Stimulated activated CD8-positive, alpha-beta memory T cell treated with anti-CD3 and anti-CD28 coated beads, Interleukin-7, amount 100 ng/mL, for 1 hour (primary cell): ENCODE measurements at regions not wholly inside any gene's neighbourhood (a gene's known extent, or its start where the extent isn't known, plus 50 kb on each side); places are given as distances from the start of the nearest gene placed in this dataset.

Source experiments
- DNase-seq, 2 donors: peaks; one replicate each; pipeline ENCODE4 v3.0.0-alpha.2; 2020; ENCODE audit warnings: low read depth in 2 of 2

DNA sequence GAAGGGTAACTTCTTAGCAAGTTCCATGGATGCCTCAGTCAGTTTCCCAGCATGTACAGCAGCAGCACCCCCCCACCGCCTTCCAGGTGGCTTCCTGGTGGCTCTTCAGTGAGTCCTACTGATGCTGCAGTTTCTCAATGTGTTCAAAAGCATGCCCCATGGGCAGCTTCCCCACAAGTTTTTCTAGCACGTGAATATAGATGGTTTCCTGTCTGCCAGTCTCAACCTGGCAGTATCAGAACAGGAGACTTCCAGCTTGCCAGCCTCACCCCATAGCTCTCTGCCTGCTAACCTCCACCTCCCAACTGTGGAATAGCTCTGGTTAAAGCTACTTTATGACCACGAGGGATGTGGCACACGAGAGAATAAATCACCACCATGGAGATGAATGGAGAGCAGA is 188.3 kb upstream of the SLCO3A1 start:
- DNase-seq: no peak

GRCh38 chr15:91668370-91668769 is 185.1 kb upstream of the SLCO3A1 start:
- DNase-seq: no peak

DNA sequence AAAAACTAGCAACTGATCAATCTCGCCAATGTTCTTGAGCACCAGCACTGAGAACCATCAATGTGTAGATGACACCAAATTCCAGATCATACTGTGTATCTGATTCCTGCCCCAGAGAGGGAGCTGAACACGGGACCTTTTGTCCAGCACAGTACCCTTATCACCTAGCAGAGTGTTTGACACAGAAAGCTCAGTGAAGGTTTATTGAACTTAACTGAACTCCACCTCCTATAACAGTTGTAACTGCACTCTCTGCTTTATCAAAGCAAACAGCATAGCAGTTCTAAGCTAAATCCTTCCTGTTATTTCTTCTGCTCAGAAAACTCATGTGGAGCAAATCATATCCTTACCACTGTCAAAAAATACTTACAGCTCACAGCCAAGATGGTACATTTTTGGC is 183.4 kb upstream of the SLCO3A1 start:
- no peak for DNase-seq

DNA sequence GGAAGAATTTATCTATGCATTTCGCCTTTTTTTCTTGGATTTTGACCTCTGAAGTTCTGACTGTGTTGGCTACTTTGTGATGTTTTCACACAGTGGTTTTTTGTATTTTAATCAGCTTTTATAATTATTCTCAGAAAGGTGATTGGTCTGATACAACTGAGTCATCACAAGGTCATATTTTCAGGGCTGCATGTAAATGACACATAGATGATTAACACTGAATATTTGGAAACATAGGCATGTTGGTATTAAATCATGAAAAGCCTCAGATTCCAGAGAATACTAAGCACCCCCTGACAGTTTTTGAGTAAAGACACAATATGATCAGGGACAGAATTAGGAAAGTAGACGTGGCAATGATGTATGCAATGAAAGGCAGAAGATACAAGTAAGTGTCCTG is 175.5 kb upstream of the SLCO3A1 start:
- DNase-seq: no peak

DNA sequence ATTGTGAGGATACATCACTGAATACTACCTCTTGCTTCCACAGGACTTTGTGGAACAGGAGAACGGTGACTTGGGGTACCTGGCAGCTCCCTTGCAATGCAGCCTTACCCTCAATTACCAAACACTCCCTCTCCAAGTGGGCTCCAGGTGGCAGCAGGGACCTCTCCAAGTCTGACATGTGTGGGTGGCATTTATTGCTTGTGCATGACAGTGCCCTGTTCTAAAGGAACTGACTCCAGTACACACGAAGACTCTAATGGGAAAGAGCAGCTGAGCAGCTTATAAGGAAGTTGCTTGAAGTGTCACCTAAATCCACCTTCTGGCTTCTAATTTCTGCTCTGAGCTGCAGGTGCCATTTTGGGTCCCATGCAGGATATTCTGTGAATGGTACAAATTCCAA is 174.1 kb upstream of the SLCO3A1 start:
- DNase-seq: no peak

DNA sequence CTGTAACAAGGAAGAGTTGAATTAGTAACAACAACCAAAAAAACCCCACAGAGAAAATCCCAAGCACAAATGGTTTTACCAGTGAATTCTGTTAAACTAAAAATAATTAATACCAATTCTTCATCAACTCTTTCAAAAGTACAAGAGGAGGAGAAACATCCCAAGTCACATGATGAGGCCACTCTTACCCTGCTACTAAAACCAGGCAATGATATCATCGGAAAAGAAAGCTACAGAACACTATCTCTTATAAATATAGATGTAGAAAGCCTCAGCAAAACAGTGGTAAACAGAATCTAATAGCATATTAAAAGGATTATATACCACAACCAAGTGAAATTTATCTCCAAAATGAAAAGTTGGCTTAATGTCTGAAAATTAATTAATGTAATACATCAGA is 168.1 kb upstream of the SLCO3A1 start:
- no peak for DNase-seq

DNA sequence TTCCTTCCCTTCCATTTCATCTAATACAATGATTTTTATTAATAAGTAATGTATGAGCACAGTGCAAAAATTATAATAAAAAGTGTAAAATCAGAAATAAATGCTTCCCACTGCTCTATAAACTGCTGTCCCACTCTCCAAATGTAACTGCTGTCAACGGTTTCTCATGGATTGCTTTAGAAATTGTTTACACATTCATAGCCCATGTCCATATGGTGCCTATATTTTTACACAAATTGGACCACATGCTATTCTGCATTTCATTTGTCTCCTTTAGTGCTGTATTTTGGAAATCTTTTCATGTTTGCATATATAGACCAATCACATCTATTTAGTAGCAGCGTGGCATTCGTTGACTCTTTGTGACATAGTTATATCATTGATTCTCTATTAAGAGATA is 164.7 kb upstream of the SLCO3A1 start:
- DNase-seq: no peak

DNA sequence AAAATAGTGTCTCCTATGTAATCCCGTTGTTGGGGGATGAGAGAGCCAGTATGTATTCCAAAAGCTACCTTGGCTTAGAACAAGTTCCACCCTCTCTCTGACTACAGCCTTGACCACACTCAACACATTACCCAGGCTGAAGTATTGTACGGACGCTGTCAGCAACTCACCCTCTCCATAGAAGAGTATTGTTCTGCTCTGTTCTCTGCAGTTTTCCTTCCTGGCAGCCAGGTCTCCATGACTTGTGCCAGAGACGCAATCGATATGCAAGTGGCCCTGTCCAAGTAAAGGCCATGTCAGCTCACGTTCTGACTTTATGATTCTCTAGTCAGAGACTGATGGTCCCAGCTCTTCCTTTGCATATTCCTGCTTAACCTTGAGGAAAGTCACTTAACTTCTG is 164.1 kb upstream of the SLCO3A1 start:
- no peak for DNase-seq

- no peak for DNase-seq
Observed at GRCh38 chr15:91692596-91692995, 160.9 kb upstream of the SLCO3A1 start.

GRCh38 chr15:91694131-91694830 is 159.2 kb upstream of the SLCO3A1 start:
- DNase-seq: no peak

DNA sequence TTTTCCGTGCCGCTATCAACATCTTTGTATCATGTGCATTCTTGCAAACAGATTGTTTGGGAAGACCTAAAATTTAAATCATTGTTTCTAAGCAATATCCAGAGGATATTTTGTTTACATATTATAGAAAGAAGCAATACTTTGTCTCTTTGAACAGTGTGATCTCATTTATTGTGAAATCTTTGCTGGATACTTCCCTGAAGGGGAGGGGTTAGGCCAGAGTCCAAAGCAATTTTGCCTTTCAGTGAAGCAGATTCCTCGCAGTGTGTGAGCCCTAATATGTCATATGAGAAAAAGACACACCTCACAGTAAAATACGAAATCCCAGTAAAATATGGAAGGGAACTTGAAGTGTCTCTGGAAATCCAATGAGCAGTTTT is 158.7 kb upstream of the SLCO3A1 start:
- no peak for DNase-seq

GRCh38 chr15:91695799-91696198 is 157.7 kb upstream of the SLCO3A1 start:
- DNase-seq: no peak

DNA sequence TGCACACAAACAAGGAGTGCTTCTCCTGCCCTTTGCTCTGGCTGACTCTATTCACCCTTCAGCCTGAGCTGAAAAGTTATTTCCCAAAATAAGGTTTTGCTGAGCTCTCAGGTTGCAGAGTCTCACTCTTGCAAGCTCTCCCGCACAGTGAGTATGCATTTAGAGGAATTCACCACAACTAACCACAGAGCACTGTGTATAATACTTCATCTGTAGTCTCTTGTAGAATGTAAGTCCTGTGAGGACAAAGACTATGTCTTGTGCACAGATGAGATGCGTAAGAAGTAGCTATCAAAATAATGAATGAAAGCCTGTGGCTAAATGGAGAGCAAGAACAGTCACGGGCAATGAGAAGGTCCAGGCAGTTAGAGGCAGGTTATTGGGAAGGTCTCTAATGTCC is 156.5 kb upstream of the SLCO3A1 start:
- DNase-seq: no peak

DNA sequence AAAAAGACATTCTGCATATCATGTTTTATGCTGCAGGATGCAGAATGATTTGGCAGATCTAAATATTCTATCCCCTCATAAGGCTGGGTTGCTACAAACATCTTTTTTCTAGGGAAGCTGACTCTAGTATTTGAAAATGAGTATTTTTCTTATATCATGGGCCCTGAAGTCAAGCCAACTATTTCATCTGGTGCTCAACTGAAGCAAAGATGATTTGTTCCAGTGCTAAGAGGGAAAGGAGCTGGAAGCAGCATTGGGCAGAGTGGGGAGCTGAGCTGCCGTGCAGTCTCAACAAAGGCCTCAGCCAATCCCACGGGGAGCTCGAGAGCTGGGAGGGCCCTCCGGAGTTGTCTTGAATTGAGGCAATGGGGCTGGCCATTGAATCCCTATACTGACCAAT is 155.3 kb upstream of the SLCO3A1 start:
- no peak for DNase-seq

DNA sequence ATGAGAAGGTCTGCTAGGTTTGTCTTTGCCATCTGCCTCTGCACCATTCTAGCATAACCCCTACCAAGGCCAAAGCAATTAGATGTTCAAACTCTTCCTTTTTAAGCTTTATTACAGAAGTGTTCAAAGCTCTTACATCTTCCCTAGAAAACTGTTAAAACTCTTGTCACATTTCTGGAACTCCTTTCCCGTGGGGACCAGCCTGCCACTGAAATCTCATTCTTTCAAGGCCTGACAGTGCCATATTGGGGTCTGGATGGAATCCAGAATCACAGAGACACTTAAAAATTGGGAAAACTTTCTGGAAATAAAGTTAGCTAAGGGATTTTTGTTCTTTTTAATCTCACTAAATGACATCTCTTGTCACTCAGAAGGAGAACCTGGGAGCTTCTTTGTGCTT is 153.8 kb upstream of the SLCO3A1 start:
- no peak for DNase-seq

- no peak for DNase-seq
Observed at GRCh38 chr15:91703274-91703673, 150.2 kb upstream of the SLCO3A1 start.

- DNase-seq: no peak
Observed at GRCh38 chr15:91704343-91704742, 149.2 kb upstream of the SLCO3A1 start.

DNA sequence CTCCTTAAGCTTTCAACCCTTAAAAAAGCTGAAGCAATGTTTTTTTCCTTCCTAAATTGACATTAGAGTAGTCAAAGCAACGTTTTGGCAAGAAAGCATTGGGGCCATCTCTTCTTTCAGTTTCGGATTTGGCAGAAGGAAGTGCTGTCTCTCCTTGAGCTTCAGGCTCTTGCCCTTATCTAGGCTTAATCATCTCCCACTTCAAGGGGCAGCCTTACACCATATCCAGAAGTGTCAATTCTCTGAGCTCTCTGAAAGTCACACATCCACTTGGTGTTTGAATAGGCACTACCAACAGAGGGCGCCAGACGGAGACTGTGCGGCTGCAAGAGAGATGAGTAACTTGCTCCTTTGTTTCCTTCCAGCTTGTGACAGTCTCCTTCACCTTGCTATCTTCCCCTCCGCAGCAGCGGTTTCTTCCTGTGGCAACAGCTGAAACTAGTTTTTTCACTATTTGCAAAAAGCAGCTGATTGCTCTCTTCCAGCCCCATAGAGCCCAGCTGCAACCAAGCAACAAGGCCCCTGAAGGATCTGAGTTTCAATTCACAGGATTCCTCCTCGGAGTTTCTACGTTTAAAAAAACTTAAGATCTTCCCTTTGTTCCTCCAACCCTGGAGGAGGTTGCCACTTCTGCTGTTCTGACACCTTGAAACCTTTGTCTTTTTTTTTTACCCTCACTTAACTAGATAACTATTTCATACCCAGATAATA is 147.0 kb upstream of the SLCO3A1 start:
- DNase-seq: peak; percentile 55 to 76

DNA sequence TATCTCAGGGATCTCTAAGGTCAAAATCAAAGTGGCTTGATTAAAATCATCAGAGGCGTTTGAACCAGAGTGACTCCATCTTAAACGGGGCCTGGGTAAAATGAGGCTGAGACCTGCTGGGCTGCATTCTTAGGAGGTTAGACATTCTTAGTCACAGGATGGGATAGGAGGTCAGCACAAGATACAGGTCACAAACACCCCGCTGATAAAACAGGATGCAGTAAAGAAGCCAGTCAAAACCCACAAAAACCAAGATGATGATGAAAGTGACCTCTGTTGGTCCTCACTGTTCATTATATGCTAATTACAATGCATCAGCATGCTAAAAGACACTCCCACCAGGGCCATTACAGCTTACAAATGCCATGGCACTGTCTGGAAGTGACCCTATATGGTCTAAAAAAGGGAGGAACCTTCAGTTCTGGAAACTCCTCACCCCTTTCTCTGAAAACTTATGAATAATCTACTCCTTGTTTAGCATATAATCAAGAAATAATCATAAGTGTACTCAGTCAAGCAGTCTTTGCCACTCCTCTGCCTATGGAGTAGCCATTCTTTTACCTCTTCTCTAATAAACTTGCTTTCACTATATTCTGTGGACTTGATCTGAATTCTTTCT is 143.3 kb upstream of the SLCO3A1 start:
- DNase-seq: no peak

DNA sequence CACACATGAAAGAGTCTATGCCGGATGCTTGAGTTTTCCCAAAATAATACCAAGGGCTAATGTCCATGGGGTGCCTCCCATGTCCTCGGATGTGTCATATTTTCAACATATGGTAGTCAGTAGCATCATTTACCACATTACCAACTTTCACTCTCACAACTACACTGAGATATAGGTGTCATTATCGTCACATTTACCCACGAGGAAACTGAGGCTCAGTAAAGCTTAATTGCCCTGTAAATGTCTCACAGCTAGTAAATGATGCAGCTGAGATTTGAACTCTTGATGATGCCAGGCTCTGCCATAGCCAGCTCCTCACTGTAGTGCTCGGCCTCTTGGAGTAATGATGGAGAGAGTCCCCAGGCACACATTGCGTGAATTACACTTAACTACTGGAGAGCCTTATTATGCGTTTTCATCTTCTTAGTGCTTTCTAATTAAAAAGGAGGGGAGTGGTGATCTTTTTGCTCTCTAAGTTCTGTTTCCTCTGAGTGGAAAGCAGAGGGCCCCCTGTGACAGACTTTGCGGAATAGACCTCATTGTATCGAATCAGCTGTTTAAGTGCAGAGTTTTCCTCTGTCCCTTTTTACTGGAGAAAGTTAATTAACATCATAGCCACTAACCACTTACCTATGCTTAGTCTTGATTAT is 142.0 kb upstream of the SLCO3A1 start:
- no peak for DNase-seq

- no peak for DNase-seq
Observed at GRCh38 chr15:91712286-91712685, 141.2 kb upstream of the SLCO3A1 start.

- no peak for DNase-seq
Observed at GRCh38 chr15:91716536-91716935, 137.0 kb upstream of the SLCO3A1 start.

DNA sequence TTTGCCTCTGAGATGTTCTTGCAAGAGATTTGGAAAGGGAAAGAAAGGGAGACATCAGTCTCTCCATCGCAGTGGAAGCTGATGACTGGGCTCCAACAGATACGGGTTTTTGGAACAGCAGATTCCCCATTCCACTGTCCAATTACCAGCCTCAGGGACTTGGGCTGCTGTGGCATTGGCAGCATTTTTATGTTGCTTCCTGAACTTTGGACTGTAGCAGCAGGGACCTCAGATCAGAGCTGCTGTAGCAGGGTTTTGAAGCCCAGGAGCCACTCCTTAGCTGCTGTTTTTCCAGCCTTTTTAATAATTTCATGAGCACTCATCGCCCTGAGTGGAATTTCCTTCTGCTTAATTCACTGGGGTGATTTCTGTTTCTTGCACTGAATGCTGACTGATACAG is 135.7 kb upstream of the SLCO3A1 start:
- no peak for DNase-seq
